ENCODE measurements at regions not wholly inside any gene's neighbourhood (a gene's known extent, or its start where the extent isn't known, plus 50 kb on each side); places are given as distances from the start of the nearest gene placed in this dataset.

GRCh38 chr10:61232780-61233179, 220.4 kb downstream of the TMEM26 start:
- TF ChIP-seq CTCF (IDR thresholded peaks at IDR 0.05): no peak
- TF ChIP-seq POLR2A (IDR thresholded peaks at IDR 0.05): no peak
